GM21737 (cell line): ENCODE measurements at regions not wholly inside any gene's neighbourhood (a gene's known extent, or its start where the extent isn't known, plus 50 kb on each side); places are given as distances from the start of the nearest gene placed in this dataset.
A peak's percentile ranks its signal among the peaks of the same experiment; 100 is the strongest.
"Not testable (repeated sequence)": the region's sequence is repeated elsewhere in the genome, so short reads cannot be mapped to it uniquely, and the experiment has no call there.

ENCODE experiments used
- ATAC-seq: cut with Tn5 transposase; IDR thresholded peaks from one replicate; pipeline ENCODE4 v1.9.1; 2021; ENCODE audit warnings: mild to moderate bottlenecking, moderate library complexity; ENCODE audit not compliant: unreplicated experiment

DNA sequence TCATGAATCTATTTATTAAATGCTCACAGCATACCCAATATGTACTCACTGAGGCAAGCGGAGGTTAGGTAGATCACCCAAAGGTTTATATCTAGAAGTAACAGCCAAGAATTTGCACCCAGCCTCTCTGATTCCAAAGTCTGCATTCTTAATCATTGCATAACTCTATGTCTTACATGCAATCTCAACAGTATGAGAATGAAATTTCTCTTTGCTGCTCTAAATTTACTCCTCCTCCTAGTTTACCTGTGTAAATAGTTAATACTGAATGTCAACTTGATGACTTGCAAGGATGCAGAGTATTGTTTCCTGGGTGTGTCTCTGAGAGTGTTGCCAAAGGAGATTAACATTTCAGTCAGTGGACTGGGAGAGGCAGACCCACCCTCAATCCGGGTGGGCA is 840.6 kb downstream of the BRINP3 start:
- no peak for ATAC-seq

DNA sequence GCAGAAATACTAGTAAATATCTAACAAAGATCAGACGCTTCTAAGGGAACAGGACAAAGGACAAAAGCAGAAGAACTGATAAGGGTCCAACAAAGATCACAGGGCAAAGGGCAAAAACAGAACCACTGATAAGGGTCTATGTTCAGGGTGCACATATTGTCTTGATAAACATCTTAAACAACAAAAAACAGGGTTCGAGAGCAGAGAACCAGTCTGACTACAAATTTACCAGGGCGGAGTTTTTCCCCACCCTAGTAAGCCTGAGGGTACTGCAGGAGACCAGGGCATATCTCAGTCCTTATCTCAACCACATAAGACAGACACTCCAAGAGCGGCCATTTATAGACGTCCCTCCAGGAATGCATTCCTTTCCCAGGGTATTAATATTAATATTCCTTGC is 833.5 kb downstream of the BRINP3 start:
- not testable (repeated sequence) for ATAC-seq

DNA sequence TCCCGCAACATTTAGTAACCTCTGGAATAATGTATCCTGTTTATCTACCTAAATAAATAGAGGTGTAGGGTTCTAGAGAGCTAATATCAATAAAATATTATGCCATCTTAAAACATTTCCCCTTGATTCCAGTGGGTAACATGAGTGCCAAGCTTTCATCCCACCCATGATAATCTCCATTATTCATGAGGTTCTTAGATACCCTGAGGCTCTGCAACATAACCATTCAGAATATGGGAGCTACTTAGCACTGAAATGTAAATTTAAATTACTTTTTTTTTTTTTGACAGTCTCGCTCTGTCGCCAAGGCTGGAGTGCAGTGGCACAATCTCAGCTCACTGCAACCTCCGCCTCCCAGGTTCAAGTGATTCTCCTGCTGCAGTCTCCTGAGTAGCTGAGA is 832.7 kb downstream of the BRINP3 start:
- no peak for ATAC-seq

DNA sequence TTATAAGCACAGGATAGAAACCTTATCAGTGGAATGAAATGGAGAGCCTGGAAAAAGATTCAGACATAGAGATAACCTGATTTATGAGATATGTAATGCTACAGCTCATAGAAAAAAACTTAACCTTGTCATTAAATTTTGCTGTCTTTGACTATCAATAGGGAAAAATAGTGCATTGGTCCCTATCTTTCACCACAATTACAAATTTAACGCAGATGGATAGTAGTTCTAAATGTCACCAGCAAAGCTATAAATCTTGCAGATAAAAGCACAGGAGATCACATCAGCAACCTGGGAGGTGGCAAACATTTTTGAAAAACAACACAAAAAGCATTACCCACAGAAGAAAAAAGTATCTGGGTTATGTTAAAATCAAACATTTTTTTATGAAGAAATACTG is 831.6 kb downstream of the BRINP3 start:
- ATAC-seq: no peak

DNA sequence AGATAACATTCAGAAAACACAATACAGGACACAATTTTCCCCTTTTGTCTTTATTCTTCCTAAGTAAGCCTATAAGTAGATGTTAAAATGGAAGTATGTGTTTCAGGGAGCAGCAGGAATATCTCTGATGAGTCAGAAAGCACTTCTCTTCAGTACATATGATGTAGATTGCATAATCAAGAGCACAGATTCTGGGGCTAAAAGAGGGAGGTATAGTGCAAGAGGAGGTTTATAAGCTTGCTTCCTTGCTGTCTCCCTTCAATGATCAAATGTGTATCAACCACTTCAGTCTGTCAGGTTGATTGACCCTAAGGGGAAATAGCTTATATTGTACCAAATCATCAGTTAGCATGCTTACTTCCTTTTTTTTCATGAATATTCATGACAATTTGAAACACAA is 822.8 kb downstream of the BRINP3 start:
- no peak for ATAC-seq

DNA sequence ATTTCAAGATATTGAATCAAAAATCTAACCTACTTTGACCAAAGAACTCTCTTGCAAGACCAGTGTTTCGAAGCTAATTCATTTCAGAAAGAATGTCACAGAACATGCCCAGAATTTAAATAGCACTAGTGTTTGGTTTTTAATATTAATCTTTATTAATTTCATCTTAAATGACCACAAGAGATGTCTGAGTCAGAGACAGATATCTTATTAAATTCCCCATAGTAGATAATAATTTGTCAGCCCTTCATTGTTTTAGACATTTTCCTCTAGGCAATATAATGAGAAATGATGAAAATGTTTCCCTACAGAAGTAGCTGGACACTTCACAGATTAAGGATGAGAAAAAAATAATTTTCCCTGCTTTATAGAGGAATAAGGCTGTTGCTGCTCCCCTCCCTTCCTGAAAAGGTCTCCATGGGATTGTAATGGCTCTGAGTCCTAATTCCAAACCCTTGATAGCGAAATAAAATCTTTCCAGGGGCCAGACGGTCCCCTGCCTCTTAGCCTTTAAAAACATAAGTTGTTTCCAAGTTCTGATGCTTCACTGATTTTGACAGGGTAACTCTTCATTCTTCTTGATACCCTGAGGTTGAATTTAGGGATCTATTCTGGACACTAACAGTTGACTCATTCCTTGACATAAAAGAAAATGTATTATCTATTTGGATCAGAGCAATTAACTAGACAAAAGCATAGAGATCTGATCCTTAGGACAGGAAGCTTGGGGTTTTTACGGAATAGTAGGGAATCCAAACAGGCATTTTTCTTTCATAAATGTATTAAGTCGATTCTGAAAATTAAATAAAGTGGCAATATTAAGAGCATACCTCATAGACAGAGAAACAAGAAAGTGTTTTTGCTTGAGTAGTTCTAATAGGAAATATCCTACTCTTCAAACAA is 820.8 kb downstream of the BRINP3 start:
- no peak for ATAC-seq

DNA sequence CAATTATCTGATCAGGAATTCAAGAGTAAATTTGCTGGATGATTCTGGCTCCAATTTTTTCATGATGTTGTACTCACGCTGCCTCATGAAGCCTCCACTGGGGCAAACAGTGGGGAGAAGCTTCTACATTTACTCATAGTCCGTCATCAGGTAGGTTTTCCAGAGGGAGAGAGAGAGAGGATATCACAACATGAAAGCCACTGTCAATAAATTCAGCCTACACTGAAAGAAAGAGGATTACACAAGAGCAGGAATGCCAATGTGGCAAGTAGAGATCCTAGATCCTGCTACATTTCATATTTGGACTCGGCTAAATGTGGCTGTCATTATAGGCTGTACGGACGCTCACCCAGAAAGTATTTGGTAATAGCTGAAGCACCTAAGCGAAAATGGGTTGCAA is 819.9 kb downstream of the BRINP3 start:
- no peak for ATAC-seq

DNA sequence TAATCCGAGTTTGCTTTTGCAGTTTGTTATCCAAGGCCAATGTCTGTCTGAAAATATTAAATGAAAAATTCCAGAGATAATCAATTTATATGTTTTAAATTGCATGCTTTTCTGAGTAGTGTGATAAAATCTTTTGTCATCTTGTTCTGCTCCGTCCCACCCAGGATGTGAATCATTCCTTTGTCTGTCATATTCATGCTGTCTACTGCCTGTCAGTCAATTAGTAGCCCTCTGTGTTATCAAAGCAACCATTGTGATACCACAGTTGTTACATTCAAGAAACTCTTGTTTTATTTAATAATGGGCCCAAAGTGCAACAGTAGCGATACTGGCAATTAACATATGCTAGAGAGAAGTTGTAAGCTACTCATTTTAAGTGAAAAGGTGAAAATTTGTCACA is 819.3 kb downstream of the BRINP3 start:
- ATAC-seq: no peak

DNA sequence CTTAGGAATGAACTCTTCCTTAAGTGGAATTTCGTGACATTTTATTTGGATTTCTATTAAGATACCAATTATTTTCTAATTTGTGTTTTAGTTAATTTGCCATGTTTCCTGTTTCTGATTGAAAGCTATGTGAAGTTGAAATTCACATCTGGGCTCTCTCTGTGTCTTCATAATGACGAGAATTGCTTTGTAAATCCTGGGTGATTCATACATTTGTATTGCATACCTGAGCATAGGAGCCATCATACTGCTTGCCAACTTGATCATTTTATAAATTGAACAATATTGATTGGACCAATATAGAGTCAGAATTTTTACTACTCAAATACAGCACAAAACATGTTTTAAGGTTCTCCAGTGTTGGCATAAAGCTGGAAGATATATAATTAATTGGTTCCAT is 817.9 kb downstream of the BRINP3 start:
- no peak for ATAC-seq

DNA sequence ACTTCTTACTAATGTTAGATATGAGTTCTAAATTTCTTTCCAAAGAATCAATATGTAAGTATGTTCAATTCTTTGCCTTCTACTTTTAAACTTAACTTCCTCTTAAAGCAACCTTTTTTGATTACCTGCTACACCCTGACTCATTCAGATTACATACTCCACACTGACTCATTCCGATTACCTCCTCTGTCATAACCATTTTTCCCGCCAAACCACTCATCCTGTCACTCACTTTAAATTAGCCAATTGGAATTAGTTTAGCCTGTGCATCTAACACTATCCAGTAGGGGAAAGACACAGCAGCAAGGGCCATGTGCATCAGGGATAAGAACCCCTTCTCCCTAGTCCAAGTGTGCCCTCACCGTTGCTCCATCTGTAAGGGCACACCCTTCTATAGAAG is 815.5 kb downstream of the BRINP3 start:
- ATAC-seq: no peak

DNA sequence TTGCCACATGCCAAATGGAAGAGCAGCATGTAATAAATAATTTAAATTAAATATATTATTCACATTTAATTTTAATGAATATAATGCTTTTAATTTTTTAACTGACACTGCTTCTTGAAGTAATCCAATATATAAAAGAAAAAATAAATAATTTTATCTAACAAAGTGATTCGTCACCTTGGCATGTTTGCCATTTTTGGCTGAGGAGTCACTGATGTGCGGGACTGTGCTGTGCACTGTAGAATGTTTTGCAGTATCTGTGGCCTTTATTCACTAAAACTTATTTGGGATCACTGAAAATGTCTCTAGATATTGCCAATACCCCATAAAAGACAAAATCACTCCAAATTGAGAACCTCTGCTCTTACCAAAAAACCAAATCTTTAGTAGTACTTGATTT is 807.8 kb downstream of the BRINP3 start:
- no peak for ATAC-seq

DNA sequence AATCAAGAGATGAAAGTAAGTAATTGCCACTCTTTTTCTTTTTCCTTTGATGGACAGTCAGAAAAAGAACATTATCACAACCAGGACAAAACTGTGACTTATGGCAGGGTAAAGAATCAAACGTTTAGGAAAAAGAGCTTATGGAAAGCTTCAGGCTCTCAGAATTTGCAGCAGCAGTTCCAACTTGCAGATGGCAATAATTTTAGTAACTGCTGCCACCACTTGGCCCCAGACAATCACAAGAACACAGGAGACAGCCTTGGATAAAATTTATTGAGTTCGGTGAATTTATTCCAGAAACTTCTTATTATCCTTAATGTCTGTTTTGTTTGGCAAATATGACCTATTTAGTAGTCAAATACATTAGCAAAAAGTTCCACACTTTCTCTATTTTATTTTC is 804.4 kb downstream of the BRINP3 start:
- no peak for ATAC-seq

DNA sequence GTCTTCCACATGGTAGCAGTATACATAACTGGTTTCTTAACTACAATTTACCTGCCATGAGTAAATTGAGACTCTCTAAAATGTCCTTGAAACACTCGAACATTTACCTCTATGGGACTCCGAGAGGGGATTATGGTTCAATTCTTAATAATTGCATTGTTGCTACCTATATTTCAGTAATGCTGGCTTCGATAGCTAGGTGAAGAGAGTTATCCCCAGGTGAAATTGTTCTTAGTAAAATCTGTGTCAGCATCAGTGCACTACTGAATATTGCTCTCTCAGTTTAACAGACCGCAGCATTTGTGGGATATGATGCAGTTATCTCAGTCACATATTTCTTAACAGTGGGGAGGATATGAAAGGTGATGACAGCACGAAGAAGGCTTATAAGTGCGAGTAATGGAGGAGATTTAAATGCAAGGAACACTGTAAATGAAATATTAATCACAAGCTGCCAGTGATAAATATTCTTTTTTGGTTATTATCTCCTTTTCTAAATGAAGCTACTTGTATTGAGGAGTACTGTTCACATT is 801.9 kb downstream of the BRINP3 start:
- ATAC-seq: no peak

DNA sequence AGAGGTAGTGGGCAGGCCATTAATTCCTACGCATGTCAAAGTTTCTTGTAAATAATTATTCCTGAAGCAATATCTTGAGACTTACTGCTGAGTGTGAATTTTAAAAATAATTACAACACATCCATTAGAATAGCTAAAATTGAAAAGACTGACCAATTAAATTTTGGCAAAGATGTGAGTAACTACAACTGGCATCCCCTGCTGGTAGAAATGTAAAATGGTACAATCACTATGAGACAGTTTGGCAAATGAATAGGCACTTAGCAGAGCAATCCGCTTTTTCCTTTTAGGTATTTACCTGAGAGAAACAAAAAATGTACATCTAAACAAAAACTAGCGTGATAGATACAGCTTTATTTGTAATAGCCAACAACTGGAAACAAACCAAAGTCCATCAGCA is 798.9 kb downstream of the BRINP3 start:
- ATAC-seq: no peak

DNA sequence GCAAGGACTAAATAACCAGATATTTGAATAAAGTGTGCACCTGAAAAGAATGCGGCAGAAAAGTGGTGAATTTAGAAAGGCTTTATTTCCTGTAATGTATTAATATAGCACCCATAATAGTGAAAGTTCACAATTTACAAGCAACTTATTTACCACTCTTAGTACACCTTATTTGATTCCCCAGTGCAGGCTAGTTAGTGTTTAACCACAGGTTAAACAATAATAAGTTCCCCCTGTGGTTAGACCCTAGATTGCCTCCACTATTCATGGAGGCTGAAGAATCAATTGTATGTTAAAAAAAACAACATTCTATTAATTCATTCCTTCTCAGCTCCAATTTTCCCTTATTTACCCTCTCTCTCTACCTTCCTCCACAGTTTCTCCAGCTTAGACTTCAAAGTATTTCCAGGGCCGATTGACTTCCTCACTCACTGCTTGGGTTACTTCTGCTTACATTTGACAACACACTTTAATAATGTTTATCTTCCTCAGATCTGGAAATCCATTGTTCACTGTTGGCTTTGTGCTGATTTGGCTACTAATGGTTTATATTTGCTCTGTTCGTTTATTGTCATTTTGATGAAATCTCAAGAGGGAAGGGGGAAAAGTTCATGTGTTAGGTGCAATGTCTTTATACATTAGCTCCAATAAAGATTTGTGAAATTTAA is 796.3 kb downstream of the BRINP3 start:
- ATAC-seq: peak; percentile 77

DNA sequence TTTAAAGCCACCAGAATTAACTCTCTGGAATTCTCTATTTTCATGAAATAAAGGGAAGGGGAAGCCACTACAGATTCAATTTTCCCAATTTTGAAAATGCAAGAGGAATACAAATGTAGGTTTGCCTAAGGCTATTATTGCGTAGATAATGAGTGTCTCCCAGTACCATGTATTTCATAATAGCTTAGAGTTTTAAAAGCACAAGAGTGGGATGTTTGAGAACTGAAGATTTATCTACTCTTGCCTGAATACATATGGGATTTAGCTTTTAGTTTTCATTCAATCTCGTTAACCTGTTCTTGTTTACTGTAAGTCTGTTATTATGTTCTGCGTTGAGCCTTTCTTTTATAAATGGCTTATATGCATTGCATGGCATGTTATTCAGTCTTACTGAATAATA is 795.1 kb downstream of the BRINP3 start:
- no peak for ATAC-seq

DNA sequence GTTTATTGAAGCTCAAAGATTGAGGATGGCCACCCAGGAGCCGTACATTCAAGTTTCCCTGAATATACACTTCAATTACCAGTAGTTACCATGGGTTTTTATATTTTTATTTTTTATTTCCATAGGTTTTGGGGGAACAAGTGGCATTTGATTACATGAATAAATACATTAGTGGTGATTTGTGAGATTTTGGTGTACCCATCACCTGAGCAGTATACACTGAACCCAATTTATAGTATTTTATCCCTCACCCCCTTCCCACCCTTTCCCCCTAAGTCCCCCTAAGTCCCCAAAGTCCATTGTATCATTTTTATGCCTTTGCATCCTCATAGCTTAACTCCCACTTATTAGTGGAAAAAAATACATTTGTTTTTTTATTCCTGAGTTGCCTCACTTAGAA is 791.4 kb downstream of the BRINP3 start:
- ATAC-seq: no peak

DNA sequence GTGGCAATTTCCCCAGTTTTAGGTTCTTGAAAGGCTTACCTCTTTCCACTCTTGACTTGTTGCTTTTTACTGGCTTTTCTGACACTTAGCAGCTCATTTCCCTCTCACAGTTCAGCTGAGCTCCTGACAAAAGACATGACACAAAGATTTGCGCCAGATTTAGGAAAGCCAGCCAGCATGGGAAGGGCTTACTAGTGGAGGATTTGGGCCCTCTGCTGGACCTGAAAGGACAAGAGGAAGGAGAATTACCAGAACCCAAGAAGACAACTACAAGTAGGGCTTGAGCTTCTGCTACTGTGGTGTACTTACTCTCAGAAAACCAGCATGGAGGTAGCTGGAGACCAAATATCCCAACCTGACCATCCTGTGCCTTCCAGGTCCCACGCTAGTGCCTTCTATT is 784.5 kb downstream of the BRINP3 start:
- no peak for ATAC-seq

DNA sequence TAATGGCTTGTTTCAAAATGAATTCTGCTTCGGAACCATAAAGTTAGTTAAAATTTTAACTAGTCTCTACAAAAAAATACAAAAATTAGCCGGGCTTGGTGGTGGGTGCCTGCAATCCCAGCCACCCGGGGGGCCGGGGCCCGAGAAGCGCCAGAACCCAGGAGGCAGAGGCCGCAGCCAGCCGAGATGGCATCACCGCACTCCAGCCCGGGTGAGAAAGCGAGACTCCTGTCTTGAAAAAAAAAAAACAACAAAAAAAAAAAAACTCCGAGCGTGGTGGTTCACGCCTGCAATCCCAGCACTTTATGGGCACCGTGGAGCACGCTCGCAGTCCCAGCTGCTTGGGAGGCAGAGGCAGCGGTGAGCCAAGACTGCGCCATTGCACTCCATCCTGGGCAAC is 781.4 kb downstream of the BRINP3 start:
- ATAC-seq: no peak

DNA sequence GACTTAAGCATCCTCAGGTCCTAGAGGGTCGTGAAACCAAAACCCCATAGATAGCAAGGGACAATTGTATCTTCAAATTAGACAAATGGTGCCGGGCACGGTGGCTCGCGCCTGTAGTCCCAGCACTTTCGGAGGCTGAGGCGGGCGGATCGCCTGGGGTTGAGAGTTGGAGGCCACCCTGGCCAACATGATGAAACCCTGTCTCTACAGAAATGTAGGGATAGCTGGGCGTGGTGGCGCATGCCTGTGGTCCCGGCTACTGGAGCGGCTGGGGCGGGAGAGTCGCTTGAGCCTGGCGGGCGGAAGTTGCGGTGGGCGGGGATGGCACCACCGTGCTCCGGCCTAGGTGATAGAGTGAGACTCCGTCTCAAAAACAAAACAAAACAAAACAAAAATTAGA is 780.6 kb downstream of the BRINP3 start:
- ATAC-seq: no peak

DNA sequence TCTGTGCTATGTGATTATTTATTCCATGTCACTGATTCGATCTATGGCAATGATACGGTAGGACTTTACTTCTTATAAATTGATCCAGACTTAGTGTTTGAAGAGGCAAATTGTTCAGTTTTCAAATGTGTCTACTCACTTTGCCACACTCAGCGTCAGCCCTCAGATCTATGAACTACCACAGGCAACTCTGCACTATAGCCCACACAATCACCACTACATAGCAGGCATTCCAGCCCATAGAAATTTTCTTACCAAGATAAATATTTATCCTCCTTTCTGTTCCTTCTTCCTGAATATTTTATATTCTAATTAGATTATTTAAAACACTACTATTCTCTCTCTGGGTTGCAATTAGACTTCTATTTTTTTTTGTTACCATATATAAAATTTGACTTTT is 776.1 kb downstream of the BRINP3 start:
- ATAC-seq: no peak

DNA sequence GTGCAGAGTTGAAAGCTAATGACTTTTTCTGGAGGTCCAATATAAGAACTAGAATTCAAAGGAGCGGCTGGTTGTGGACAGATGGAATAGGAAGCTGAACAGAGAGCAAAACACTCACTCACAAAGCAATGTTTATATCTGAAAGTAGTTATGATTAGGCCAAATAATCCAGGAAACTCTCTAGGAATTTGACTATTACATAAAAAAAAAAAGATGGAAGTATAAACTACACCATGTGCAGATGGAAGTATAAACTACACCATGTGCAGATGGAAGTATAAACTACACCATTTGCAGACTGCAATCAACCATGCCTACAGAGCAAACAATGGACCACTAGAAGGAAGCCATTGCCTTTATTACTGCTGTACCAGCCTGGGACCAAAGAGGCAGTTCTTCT is 771.1 kb downstream of the BRINP3 start:
- no peak for ATAC-seq
